Adrenal gland (tissue), 5 donors: ENCODE measurements at regions not wholly inside any gene's neighbourhood (a gene's known extent, or its start where the extent isn't known, plus 50 kb on each side); places are given as distances from the start of the nearest gene placed in this dataset.

Experiments
- CTCF ChIP-seq, 6 experiments: fragments of 450-650 bp in 4 of 6; fragments of 200-600 bp in 2 of 6; sonication (generic) in 1 of 6; IDR thresholded peaks; 1 replicate in 5 of 6; 2 replicates in 1 of 6; pipeline versions ENCODE4 v1.5.1 to v1.8.0; 2016 to 2021; ENCODE audit warnings: antibody characterized with exemption in 6 of 6, mild to moderate bottlenecking in 2 of 6, moderate library complexity in 1 of 6
- POLR2A ChIP-seq, 2 donors: fragments of 450-650 bp; IDR thresholded peaks; one replicate each; pipeline ENCODE4 v1.6.1; 2017; ENCODE audit warnings: antibody characterized with exemption in 2 of 2, mild to moderate bottlenecking in 2 of 2, moderate library complexity in 1 of 2
- donor health status: DM: no; HTN: no; CAD: no.

GRCh38 chr1:222890716-222891115 is 75.9 kb downstream of the DISP1 start:
- TF ChIP-seq CTCF (IDR thresholded peaks at IDR 0.05) (no peak), POLR2A (IDR thresholded peaks at IDR 0.05) (no peak)
